HCT116 (cell line): ENCODE measurements at regions not wholly inside any gene's neighbourhood (a gene's known extent, or its start where the extent isn't known, plus 50 kb on each side); places are given as distances from the start of the nearest gene placed in this dataset.

ENCODE experiments used
- ATAC-seq: fragments of 200-7000 bp; cut with Tn5 transposase; 2 replicates; pipeline ENCODE4 v1.9.1; 2020; ENCODE audit warnings: mild to moderate bottlenecking, moderate library complexity
- BruUV-seq: library from RNA; stranded (reverse); fragments of 400-500 nt; replicated peaks from 2 replicates; lab custom pipeline; 2021; lab: Mats Ljungman, UMichigan
- CTCF ChIA-PET: fragments of 300-600 bp; sonication (Branson Sonifier 250); formaldehyde crosslinking; loops from one replicate; lab custom pipeline; 2021; ENCODE audit warnings: antibody characterized with exemption; lab: Charles Lee
- POLR2A ChIA-PET: fragments of 300-600, 350-600 bp; sonication (Branson Sonifier 250); formaldehyde crosslinking; loops from one replicate; lab custom pipeline; 2021; ENCODE audit warnings: antibody characterized with exemption; lab: Charles Lee
- RAD21 ChIA-PET, 2 experiments: fragments of 300-600 bp; sonication (Branson Sonifier 250); formaldehyde crosslinking; loops; one replicate each; lab custom pipeline; 2023; ENCODE audit warnings: low total read pairs in 2 of 2; ENCODE audit not compliant: uncharacterized antibody in 2 of 2, unreplicated experiment in 2 of 2, low non-redundant PET in 1 of 2; lab: Charles Lee
- DNase-seq: peaks from one replicate; pipeline ENCODE4 v3.0.0-alpha.2; 2010; ENCODE audit warnings: low read depth, low spot score
- H2AFZ ChIP-seq: fragments of 200-600 bp; shearing (Covaris generic), sonication (generic); 2 replicates; pipeline ENCODE4 v1.6.1; 2017; ENCODE audit warnings: low read depth, mixed run types, mixed read lengths, antibody characterized with exemption, low read length; ENCODE audit not compliant: poor library complexity, severe bottlenecking
- H3K27ac ChIP-seq: 2 replicates; pipeline ENCODE4 v1.5.1; 2012; ENCODE audit warnings: low read depth, low read length
- H3K27me3 ChIP-seq: fragments of 200-600 bp; sonication (generic); 2 replicates; pipeline ENCODE4 v1.6.1; 2016; ENCODE audit warnings: mixed run types, low read length, mixed read lengths; ENCODE audit not compliant: insufficient read depth
- H3K36me3 ChIP-seq, 2 experiments: fragments of 200-500 bp in 1 of 2; fragments of 200-600 bp in 1 of 2; sonication (Bioruptor generic) in 1 of 2; sonication (generic) in 1 of 2; 2 replicates each; pipeline versions ENCODE4 v1.5.1 to v1.6.1; 2014 to 2016; ENCODE audit warnings: low read length in 2 of 2, inconsistent platforms in 1 of 2, mixed read lengths in 1 of 2, mixed run types in 1 of 2; ENCODE audit not compliant: insufficient read depth in 2 of 2, control insufficient read depth in 1 of 2
- H3K4me1 ChIP-seq, 2 experiments: fragments of 200-600 bp in 1 of 2; sonication (generic) in 1 of 2; 2 replicates each; pipeline versions ENCODE4 v1.5.1 to v1.6.1; 2012 to 2017; ENCODE audit warnings: low read length in 2 of 2, inconsistent platforms in 1 of 2, mild to moderate bottlenecking in 1 of 2, mixed read lengths in 1 of 2, mixed run types in 1 of 2, moderate library complexity in 1 of 2; ENCODE audit not compliant: insufficient read depth in 2 of 2, control insufficient read depth in 1 of 2
- H3K4me2 ChIP-seq: fragments of 200-600 bp; sonication (generic); 2 replicates; pipeline ENCODE4 v1.6.1; 2017; ENCODE audit warnings: mixed run types, low read length, mixed read lengths
- H3K4me3 ChIP-seq, 2 experiments: fragments of 200-600 bp in 1 of 2; sonication (generic) in 1 of 2; replicated peaks in 1 of 2; 2 replicates each; pipeline ENCODE4 v1.5.1; 2011 to 2016; ENCODE audit warnings: low read length in 2 of 2, control low read depth in 1 of 2, low read depth in 1 of 2, mild to moderate bottlenecking in 1 of 2, mixed read lengths in 1 of 2, mixed run types in 1 of 2
- H3K79me2 ChIP-seq: fragments of 200-600 bp; sonication (generic); 2 replicates; pipeline ENCODE4 v1.6.1; 2017; ENCODE audit warnings: mild to moderate bottlenecking, mixed run types, low read length, moderate library complexity, mixed read lengths; ENCODE audit not compliant: insufficient read depth
- H3K9ac ChIP-seq: fragments of 200-600 bp; sonication (generic); 2 replicates; pipeline ENCODE4 v1.6.1; 2016; ENCODE audit warnings: low read length, mixed read lengths
- H3K9me2 ChIP-seq: fragments of 200-600 bp; sonication (generic), shearing (Covaris generic); 2 replicates; pipeline ENCODE4 v1.6.1; 2017; ENCODE audit warnings: mixed run types, mild to moderate bottlenecking, moderate library complexity; ENCODE audit not compliant: insufficient read depth
- H3K9me3 ChIP-seq, 2 experiments: fragments of 200-500 bp in 1 of 2; fragments of 200-600 bp in 1 of 2; sonication (Bioruptor generic) in 1 of 2; sonication (generic) in 1 of 2; 2 replicates each; pipeline ENCODE4 v1.6.1; 2014 to 2017; ENCODE audit warnings: low read length in 2 of 2, mixed read lengths in 2 of 2, inconsistent platforms in 1 of 2, low read depth in 1 of 2, mild to moderate bottlenecking in 1 of 2, mixed run types in 1 of 2, moderate library complexity in 1 of 2; ENCODE audit not compliant: control insufficient read depth in 1 of 2, insufficient read depth in 1 of 2
- H4K20me1 ChIP-seq: fragments of 200-600 bp; sonication (generic), shearing (Covaris generic); 2 replicates; pipeline ENCODE4 v1.6.1; 2017; ENCODE audit warnings: mixed run types, mild to moderate bottlenecking, moderate library complexity; ENCODE audit not compliant: insufficient read depth
- CBX3 ChIP-seq: IDR thresholded peaks from 2 replicates; pipeline ENCODE4 v1.6.1; 2012; ENCODE audit warnings: low read depth
- CEBPB ChIP-seq: IDR thresholded peaks from 2 replicates; pipeline ENCODE4 v1.6.1; 2012; ENCODE audit warnings: low read depth
- CTCF ChIP-seq, 3 experiments: fragments of 200-600 bp in 1 of 3; sonication (generic) in 1 of 3; IDR thresholded peaks in 2 of 3; conservative IDR thresholded peaks in 1 of 3; 2 replicates each; pipeline ENCODE4 v1.5.1; 2012 to 2017; ENCODE audit warnings: low read depth in 2 of 3, low read length in 2 of 3, antibody characterized with exemption in 1 of 3, borderline replicate concordance in 1 of 3, control low read depth in 1 of 3, mild to moderate bottlenecking in 1 of 3, mixed read lengths in 1 of 3, mixed run types in 1 of 3, moderate library complexity in 1 of 3; ENCODE audit not compliant: insufficient read depth in 1 of 3
- EGR1 ChIP-seq: IDR thresholded peaks from 2 replicates; pipeline ENCODE4 v1.6.1; 2012; ENCODE audit warnings: low read depth
- ELF1 ChIP-seq: IDR thresholded peaks from 2 replicates; pipeline ENCODE4 v1.6.1; 2012; ENCODE audit warnings: low read depth, borderline replicate concordance
- FOSL1 ChIP-seq: IDR thresholded peaks from 2 replicates; pipeline ENCODE4 v1.6.1; 2012; ENCODE audit warnings: low read depth
- JUND ChIP-seq: IDR thresholded peaks from 2 replicates; pipeline ENCODE4 v1.6.1; 2012
- MAX ChIP-seq: IDR thresholded peaks from 2 replicates; pipeline ENCODE4 v1.6.1; 2012
- POLR2A ChIP-seq: IDR thresholded peaks from 2 replicates; pipeline ENCODE4 v1.7.0; 2011; ENCODE audit warnings: borderline replicate concordance; ENCODE audit not compliant: insufficient read depth, insufficient read length; ENCODE audit errors: extremely low read depth
- POLR2AphosphoS5 ChIP-seq: IDR thresholded peaks from 2 replicates; pipeline ENCODE4 v1.6.1; 2011; ENCODE audit warnings: mild to moderate bottlenecking, low read depth, low read length, moderate library complexity
- REST ChIP-seq: IDR thresholded peaks from 2 replicates; pipeline ENCODE4 v1.6.1; 2012; ENCODE audit warnings: low read depth
- SP1 ChIP-seq: IDR thresholded peaks from 2 replicates; pipeline ENCODE4 v1.6.1; 2012; ENCODE audit warnings: low read depth
- YY1 ChIP-seq: IDR thresholded peaks from 2 replicates; pipeline ENCODE4 v1.6.1; 2011; ENCODE audit warnings: low read length, low read depth, moderate library complexity, mild to moderate bottlenecking; ENCODE audit not compliant: insufficient replicate concordance; ENCODE audit errors: extremely low read depth
- ZBTB33 ChIP-seq: IDR thresholded peaks from 2 replicates; pipeline ENCODE4 v1.6.1; 2011; ENCODE audit warnings: mild to moderate bottlenecking, low read length, moderate library complexity; ENCODE audit not compliant: insufficient replicate concordance; ENCODE audit errors: extremely low read depth
- intact Hi-C: fragments of 100-400 bp; cut with micrococcal nuclease; formaldehyde crosslinking; loops from 2 replicates; pipeline ENCODE4 v1.10.0; 2022

GRCh38 chr14:98237939-98238338, 1034.1 kb downstream of the BCL11B start:
- Histone ChIP-seq H4K20me1 (no peaks in the 10 kb centered on the region), H3K4me1 (no peaks in the 10 kb centered on the region), H3K4me3 (no peak overlapping the region), H3K27ac (no peak overlapping the region), H2AFZ (no peak overlapping the region), H3K36me3 (no peaks in the 10 kb centered on the region), H3K9ac (no peak overlapping the region), H3K9me2 (no peaks in the 10 kb centered on the region), H3K79me2 (no peaks in the 10 kb centered on the region), H3K9me3 (no peaks in the 10 kb centered on the region), H3K4me2 (no peak overlapping the region), H3K27me3 (no peaks in the 10 kb centered on the region)
- ChIA-PET POLR2A (no interaction called here), CTCF (no interaction called here), RAD21 (no interaction called here)
- ATAC-seq (no peak), DNase-seq (no peak)
- intact Hi-C loops = no loop called here
- TF ChIP-seq POLR2AphosphoS5 = no peak
- no TSS peak for BruUV-seq

GRCh38 chr14:98240376-98240775, 1031.6 kb downstream of the BCL11B start:
- Histone ChIP-seq H3K27me3 (no peaks in the 10 kb centered on the region), H3K4me1 (no peaks in the 10 kb centered on the region), H3K4me3 (no peak overlapping the region), H3K4me2 (no peak overlapping the region), H3K79me2 (no peaks in the 10 kb centered on the region), H3K9ac (no peak overlapping the region), H3K36me3 (no peaks in the 10 kb centered on the region), H3K27ac (no peak overlapping the region), H3K9me3 (no peaks in the 10 kb centered on the region), H2AFZ (no peak overlapping the region), H4K20me1 (no peaks in the 10 kb centered on the region), H3K9me2 (no peaks in the 10 kb centered on the region)
- DNase-seq (no peak), ATAC-seq (no peak)
- ChIA-PET CTCF (no interaction called here), RAD21 (no interaction called here), POLR2A (no interaction called here)
- no TSS peak for BruUV-seq
- intact Hi-C loops = no loop called here
- TF ChIP-seq CBX3 (no peak), FOSL1 (no peak), REST (no peak), ZBTB33 (no peak), ELF1 (no peak), CTCF (IDR thresholded peaks at IDR 0.05 in 2 of 3, conservative IDR thresholded peaks at IDR 0.05 in 1 of 3; ENCODE audit: borderline replicate concordance in 1 of 3, insufficient read depth in 1 of 3, low read depth in 2 of 3, low read length in 2 of 3) (no peak), CEBPB (no peak), POLR2A (no peak), YY1 (no peak), MAX (no peak), EGR1 (no peak), JUND (no peak), SP1 (no peak)
